ENCODE measurements at regions not wholly inside any gene's neighbourhood (a gene's known extent, or its start where the extent isn't known, plus 50 kb on each side); places are given as distances from the start of the nearest gene placed in this dataset.
A peak's percentile ranks its signal among the peaks of the same experiment; 100 is the strongest.
"Not testable (repeated sequence)": the region's sequence is repeated elsewhere in the genome, so short reads cannot be mapped to it uniquely, and the experiment has no call there.

GRCh38 chr15:66885281-66885915 is 180.0 kb upstream of the SMAD3 start:
- H3K4me1 ChIP-seq (ENCODE audit: control insufficient read depth in 2 of 3, insufficient read depth in 2 of 3, low read depth in 1 of 3, low read length in 3 of 3) = peaks cover 0 to 11% (median 6%) of the 10 kb centered on the region in 3 donors
- FAIRE-seq (no peak), DNase-seq (peak in 2 of 5 donors; percentile 3 to 18)
- H3K4me3 ChIP-seq (ENCODE audit: low read length in 3 of 3) = no peak overlapping the region
- no peak overlapping the region for H3K9ac ChIP-seq (ENCODE audit: low read length in 3 of 3)
- peaks cover 0 to 5% (median 0%) of the 10 kb centered on the region in 3 donors for H3K9me3 ChIP-seq (ENCODE audit: control insufficient read depth in 2 of 3, insufficient read depth in 1 of 3, low read length in 3 of 3)
- no peak for TF ChIP-seq CTCF (IDR thresholded peaks at IDR 0.05; ENCODE audit: borderline replicate concordance, extremely low read depth, insufficient read depth)
- H3K36me3 ChIP-seq (ENCODE audit: control insufficient read depth in 2 of 3, insufficient read depth in 3 of 3, low read length in 3 of 3) = no peaks in the 10 kb centered on the region
- H3K27ac ChIP-seq (ENCODE audit: low read depth in 2 of 2, low read length in 2 of 2) = no peak overlapping the region
- intact Hi-C loops (cut with DNase I) = no loop called here
- no peaks in the 10 kb centered on the region for H3K27me3 ChIP-seq (ENCODE audit: control insufficient read depth, insufficient read depth, low read length)

DNA sequence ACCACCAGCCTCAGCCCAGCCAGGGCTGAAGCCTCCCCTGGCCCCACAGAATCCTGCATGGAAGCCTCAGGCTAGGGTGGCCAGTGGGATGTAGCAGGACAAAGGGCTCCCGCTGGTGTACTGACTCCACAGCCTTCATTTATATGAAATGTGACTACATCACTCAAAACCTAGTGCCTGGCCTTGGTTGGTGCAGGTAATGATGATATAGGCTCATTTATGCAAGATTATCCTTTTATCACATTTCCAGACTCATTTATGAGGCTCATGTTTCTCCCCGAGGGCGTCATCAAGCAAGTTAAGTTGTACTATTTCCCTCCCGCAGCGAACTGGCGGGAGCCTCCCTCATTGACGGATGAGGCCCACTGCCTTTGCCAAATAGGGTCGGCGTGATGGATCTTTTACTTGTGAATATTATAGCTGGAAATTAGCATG is 179.1 kb upstream of the SMAD3 start:
- TF ChIP-seq CTCF (IDR thresholded peaks at IDR 0.05; ENCODE audit: borderline replicate concordance, extremely low read depth, insufficient read depth) = no peak
- Histone ChIP-seq H3K9ac (ENCODE audit: low read length in 3 of 3) (no peak overlapping the region), H3K4me1 (ENCODE audit: control insufficient read depth in 2 of 3, insufficient read depth in 2 of 3, low read depth in 1 of 3, low read length in 3 of 3) (peaks cover 0 to 11% (median 6%) of the 10 kb centered on the region in 3 donors), H3K9me3 (ENCODE audit: control insufficient read depth in 2 of 3, insufficient read depth in 1 of 3, low read length in 3 of 3) (peaks cover 0 to 5% (median 0%) of the 10 kb centered on the region in 3 donors), H3K27ac (ENCODE audit: low read depth in 2 of 2, low read length in 2 of 2) (no peak overlapping the region), H3K36me3 (ENCODE audit: control insufficient read depth in 2 of 3, insufficient read depth in 3 of 3, low read length in 3 of 3) (no peaks in the 10 kb centered on the region), H3K4me3 (ENCODE audit: low read length in 3 of 3) (no peak overlapping the region), H3K27me3 (ENCODE audit: control insufficient read depth, insufficient read depth, low read length) (no peaks in the 10 kb centered on the region)
- FAIRE-seq = no peak
- intact Hi-C loops (cut with DNase I) = no loop called here
- peak in 2 of 5 donors; percentile 2 to 9 for DNase-seq

- DNase-seq = peak in 2 of 5 donors; percentile 3 to 22
- H3K9ac ChIP-seq (ENCODE audit: low read length in 3 of 3) = no peak overlapping the region
Observed at GRCh38 chr15:66886686-66887273, 178.6 kb upstream of the SMAD3 start.

GRCh38 chr15:66889298-66889697 is 176.1 kb upstream of the SMAD3 start:
- H3K9ac ChIP-seq (ENCODE audit: low read length in 3 of 3); H3K4me3 ChIP-seq (ENCODE audit: low read length in 3 of 3); H3K36me3 ChIP-seq (ENCODE audit: control insufficient read depth in 2 of 3, insufficient read depth in 3 of 3, low read length in 3 of 3); H3K4me1 ChIP-seq (ENCODE audit: control insufficient read depth in 2 of 3, insufficient read depth in 2 of 3, low read depth in 1 of 3, low read length in 3 of 3); FAIRE-seq; H3K27ac ChIP-seq (ENCODE audit: low read depth in 2 of 2, low read length in 2 of 2); H3K27me3 ChIP-seq (ENCODE audit: control insufficient read depth, insufficient read depth, low read length); DNase-seq; H3K9me3 ChIP-seq (ENCODE audit: control insufficient read depth in 2 of 3, insufficient read depth in 1 of 3, low read length in 3 of 3); intact Hi-C loops (cut with DNase I): not testable (repeated sequence)

More at GRCh38 chr15:66886686-66887273, 178.6 kb upstream of the SMAD3 start:
- FAIRE-seq = no peak
- Histone ChIP-seq H3K36me3 (ENCODE audit: control insufficient read depth in 2 of 3, insufficient read depth in 3 of 3, low read length in 3 of 3) (no peaks in the 10 kb centered on the region), H3K4me1 (ENCODE audit: control insufficient read depth in 2 of 3, insufficient read depth in 2 of 3, low read depth in 1 of 3, low read length in 3 of 3) (peaks cover 0 to 11% (median 6%) of the 10 kb centered on the region in 3 donors), H3K27me3 (ENCODE audit: control insufficient read depth, insufficient read depth, low read length) (no peaks in the 10 kb centered on the region), H3K27ac (ENCODE audit: low read depth in 2 of 2, low read length in 2 of 2) (no peak overlapping the region), H3K4me3 (ENCODE audit: low read length in 3 of 3) (no peak overlapping the region), H3K9me3 (ENCODE audit: control insufficient read depth in 2 of 3, insufficient read depth in 1 of 3, low read length in 3 of 3) (peaks cover 0 to 5% (median 0%) of the 10 kb centered on the region in 3 donors)
- intact Hi-C loops (cut with DNase I) = no loop called here
- no peak for TF ChIP-seq CTCF (IDR thresholded peaks at IDR 0.05; ENCODE audit: borderline replicate concordance, extremely low read depth, insufficient read depth)
